ENCODE measurements at regions not wholly inside any gene's neighbourhood (a gene's known extent, or its start where the extent isn't known, plus 50 kb on each side); places are given as distances from the start of the nearest gene placed in this dataset.

DNA sequence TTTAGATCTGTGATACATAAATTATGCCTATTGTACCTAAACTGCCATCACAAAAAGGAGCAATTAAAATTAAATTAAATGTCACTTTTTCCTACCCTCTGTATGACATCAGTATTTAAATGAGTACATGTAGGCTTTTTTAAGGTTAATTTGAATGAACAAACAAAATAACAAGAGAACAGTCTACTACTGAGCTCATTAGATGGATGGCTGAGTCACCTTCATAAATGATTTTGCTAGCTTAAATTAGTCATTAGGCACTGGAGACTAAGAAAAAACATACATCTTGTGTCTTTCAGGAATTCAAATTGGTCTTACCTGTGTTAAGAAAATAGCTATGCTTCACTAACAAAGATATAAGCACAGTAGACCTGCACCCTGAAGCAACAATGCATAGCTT lies 153.6 kb downstream of the RCN1 start:
- TF ChIP-seq, protein P1, sequence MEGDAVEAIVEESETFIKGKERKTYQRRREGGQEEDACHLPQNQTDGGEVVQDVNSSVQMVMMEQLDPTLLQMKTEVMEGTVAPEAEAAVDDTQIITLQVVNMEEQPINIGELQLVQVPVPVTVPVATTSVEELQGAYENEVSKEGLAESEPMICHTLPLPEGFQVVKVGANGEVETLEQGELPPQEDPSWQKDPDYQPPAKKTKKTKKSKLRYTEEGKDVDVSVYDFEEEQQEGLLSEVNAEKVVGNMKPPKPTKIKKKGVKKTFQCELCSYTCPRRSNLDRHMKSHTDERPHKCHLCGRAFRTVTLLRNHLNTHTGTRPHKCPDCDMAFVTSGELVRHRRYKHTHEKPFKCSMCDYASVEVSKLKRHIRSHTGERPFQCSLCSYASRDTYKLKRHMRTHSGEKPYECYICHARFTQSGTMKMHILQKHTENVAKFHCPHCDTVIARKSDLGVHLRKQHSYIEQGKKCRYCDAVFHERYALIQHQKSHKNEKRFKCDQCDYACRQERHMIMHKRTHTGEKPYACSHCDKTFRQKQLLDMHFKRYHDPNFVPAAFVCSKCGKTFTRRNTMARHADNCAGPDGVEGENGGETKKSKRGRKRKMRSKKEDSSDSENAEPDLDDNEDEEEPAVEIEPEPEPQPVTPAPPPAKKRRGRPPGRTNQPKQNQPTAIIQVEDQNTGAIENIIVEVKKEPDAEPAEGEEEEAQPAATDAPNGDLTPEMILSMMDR (conservative IDR thresholded peaks at IDR 0.05; ENCODE audit: low read length): no peak
- TF ChIP-seq EZH2phosphoT487 (IDR thresholded peaks at IDR 0.05; ENCODE audit: borderline replicate concordance): no peak
